ENCODE measurements at regions not wholly inside any gene's neighbourhood (a gene's known extent, or its start where the extent isn't known, plus 50 kb on each side); places are given as distances from the start of the nearest gene placed in this dataset.
"Not testable (repeated sequence)": the region's sequence is repeated elsewhere in the genome, so short reads cannot be mapped to it uniquely, and the experiment has no call there.

DNA sequence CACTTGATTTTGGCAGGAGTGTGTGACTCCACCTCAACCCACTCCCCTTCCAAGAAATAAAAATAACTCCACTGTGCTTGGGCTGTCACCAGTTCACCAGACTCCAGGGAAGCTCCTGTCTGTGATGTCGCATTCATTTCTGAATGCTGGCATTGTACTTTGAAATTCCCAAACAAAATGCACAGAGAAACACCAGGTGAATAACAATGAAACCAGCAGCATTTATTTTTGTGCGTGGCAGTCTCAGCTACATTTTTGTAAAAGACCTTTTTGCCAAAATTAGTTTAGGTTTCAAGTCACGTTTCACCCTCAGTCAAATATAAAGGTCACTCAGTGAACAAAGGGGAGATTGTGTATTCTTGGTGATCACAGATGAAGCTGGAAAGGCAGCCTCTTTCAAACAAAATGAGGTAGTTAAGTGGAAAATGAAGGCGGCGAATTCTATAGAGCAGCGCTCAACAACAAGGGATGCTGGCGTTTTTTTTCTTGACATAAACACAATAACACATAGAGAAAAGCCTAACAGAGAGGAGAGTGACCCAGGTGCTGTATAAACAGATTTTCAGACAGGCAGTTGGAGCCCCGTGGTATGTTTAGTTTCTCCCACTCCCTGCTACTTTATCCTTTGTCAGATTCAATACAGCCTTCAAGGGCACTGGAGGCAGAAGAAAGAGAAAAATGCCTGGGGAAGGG lies 210.3 kb upstream of the GCFC2 start:
- no peak overlapping the region for H3K4me3 ChIP-seq (ENCODE audit: low read depth, low read length)
- TF ChIP-seq, protein P1, sequence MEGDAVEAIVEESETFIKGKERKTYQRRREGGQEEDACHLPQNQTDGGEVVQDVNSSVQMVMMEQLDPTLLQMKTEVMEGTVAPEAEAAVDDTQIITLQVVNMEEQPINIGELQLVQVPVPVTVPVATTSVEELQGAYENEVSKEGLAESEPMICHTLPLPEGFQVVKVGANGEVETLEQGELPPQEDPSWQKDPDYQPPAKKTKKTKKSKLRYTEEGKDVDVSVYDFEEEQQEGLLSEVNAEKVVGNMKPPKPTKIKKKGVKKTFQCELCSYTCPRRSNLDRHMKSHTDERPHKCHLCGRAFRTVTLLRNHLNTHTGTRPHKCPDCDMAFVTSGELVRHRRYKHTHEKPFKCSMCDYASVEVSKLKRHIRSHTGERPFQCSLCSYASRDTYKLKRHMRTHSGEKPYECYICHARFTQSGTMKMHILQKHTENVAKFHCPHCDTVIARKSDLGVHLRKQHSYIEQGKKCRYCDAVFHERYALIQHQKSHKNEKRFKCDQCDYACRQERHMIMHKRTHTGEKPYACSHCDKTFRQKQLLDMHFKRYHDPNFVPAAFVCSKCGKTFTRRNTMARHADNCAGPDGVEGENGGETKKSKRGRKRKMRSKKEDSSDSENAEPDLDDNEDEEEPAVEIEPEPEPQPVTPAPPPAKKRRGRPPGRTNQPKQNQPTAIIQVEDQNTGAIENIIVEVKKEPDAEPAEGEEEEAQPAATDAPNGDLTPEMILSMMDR (IDR thresholded peaks at IDR 0.05; ENCODE audit: low read depth, low read length): no peak

- H3K4me3 ChIP-seq (ENCODE audit: low read depth, low read length): no peak overlapping the region
- TF ChIP-seq, protein P1 (IDR thresholded peaks at IDR 0.05; ENCODE audit: low read depth, low read length): no peak
Observed at GRCh38 chr2:75915851-75916634, 205.3 kb upstream of the GCFC2 start.

GRCh38 chr2:75896779-75897366 lies 186.2 kb upstream of the GCFC2 start:
- no peak overlapping the region for H3K4me3 ChIP-seq (ENCODE audit: low read depth, low read length)
- TF ChIP-seq, protein P1 (IDR thresholded peaks at IDR 0.05; ENCODE audit: low read depth, low read length): no peak

DNA sequence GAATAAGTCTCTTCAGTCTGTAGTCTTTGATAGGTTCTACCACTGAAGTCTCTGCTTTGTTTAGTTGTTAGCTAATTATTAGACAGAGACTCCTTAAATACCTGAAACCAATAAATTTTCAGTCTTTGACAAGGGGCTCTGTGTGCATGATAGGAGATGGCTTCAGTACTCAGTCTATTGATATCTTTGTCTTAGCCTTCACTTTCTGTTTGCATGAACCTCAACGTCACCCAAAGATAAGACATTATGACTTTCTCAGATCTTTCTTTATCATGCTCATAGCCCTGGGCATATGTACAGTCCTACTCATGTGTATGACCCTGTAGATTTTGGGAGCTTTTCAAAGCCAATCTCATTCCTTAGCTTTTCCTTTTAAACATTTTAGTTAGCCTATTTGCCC lies 183.5 kb upstream of the GCFC2 start:
- H3K4me3 ChIP-seq (ENCODE audit: low read depth, low read length): no peak overlapping the region
- TF ChIP-seq, protein P1 (IDR thresholded peaks at IDR 0.05; ENCODE audit: low read depth, low read length): no peak

DNA sequence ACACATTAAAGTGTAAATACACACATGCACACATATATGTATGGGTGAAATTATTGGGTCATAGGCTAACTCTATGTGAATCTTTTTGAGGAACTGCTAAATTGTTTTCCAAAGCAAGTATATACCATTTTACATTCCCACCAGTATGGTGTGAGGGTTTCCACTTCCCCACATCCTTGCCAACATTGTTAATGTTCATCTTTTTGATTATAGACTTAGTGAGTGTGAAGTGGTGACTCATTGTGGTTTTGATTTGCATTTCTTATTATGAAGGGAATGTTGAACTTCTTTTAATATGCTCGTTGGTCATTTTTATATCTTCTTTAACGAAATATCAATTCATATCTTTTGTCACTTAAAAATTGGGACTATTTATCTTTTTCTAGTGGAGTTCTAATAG lies 181.8 kb upstream of the GCFC2 start:
- no peak overlapping the region for H3K4me3 ChIP-seq (ENCODE audit: low read depth, low read length)
- TF ChIP-seq, protein P1 (IDR thresholded peaks at IDR 0.05; ENCODE audit: low read depth, low read length): no peak

- TF ChIP-seq, protein P1 (IDR thresholded peaks at IDR 0.05; ENCODE audit: low read depth, low read length): no peak
- H3K4me3 ChIP-seq (ENCODE audit: low read depth, low read length): no peak overlapping the region
Observed at GRCh38 chr2:75882530-75882929, 171.8 kb upstream of the GCFC2 start.

DNA sequence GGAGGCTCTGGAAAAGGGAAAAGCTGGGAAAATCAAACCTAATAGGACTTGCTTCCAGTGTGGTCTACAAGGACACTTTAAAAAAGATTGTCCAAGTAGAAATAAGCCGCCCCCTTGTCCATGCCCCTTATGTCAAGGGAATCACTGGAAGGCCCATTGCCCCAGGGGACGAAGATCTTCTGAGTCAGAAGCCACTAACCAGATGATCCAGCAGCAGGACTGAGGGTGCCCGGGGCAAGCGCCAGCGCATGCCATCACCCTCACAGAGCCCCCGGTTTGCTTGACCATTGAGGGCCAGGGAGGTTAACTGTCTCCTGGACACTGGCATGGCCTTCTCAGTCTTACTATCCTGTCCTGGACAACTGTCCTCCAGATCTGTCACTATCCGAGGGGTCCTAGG lies 164.9 kb upstream of the GCFC2 start:
- not testable (repeated sequence) for H3K4me3 ChIP-seq (ENCODE audit: low read depth, low read length)

- not testable (repeated sequence) for H3K4me3 ChIP-seq (ENCODE audit: low read depth, low read length)
Observed at GRCh38 chr2:75871762-75872614, 161.3 kb upstream of the GCFC2 start.

Measured in WI38 (cell line).